Left lung (tissue), 4 donors: ENCODE measurements at regions not wholly inside any gene's neighbourhood (a gene's known extent, or its start where the extent isn't known, plus 50 kb on each side); places are given as distances from the start of the nearest gene placed in this dataset.

Experiments
- ATAC-seq: fragments of 200-7000 bp; cut with Tn5 transposase; one replicate; pipeline ENCODE4 v1.9.1; 2020; ENCODE audit warnings: moderate library complexity
- DNase-seq, 4 donors: peaks; one replicate each; pipeline ENCODE4 v3.0.0-alpha.2; 2013 to 2020
- H3K27ac ChIP-seq, 2 donors: fragments of 200-600 bp; sonication (generic) in 1 of 2; one replicate each; pipeline versions ENCODE4 v1.5.0 to v1.8.0; 2020 to 2021
- H3K27me3 ChIP-seq, 2 donors: fragments of 200-600 bp; sonication (generic) in 1 of 2; one replicate each; pipeline versions ENCODE4 v1.5.0 to v1.8.0; 2020 to 2021
- H3K36me3 ChIP-seq, 2 donors: fragments of 200-600 bp; sonication (generic) in 1 of 2; one replicate each; pipeline versions ENCODE4 v1.5.0 to v1.8.0; 2020 to 2021
- H3K4me1 ChIP-seq, 2 donors: fragments of 200-600 bp; one replicate each; pipeline ENCODE4 v1.8.0; 2021
- H3K4me3 ChIP-seq, 2 donors: fragments of 200-600 bp; sonication (generic) in 1 of 2; one replicate each; pipeline versions ENCODE4 v1.5.0 to v1.8.0; 2020 to 2021; ENCODE audit warnings: mild to moderate bottlenecking in 1 of 2
- H3K9me3 ChIP-seq, 2 donors: fragments of 200-600 bp; sonication (generic) in 1 of 2; one replicate each; pipeline versions ENCODE4 v1.5.0 to v1.8.0; 2020 to 2021
- intact Hi-C, 2 donors: fragments of 100-400 bp; cut with DNase I; formaldehyde crosslinking; loops; one replicate each; pipeline versions ENCODE4 v1.11.2 to v1.14.2; 2022
- TF ChIP-seq, protein P1 (sequence below), 2 donors: fragments of 200-600 bp; sonication (generic) in 1 of 2; IDR thresholded peaks; one replicate each; pipeline versions ENCODE4 v1.5.0 to v1.8.0; 2021; ENCODE audit warnings: antibody characterized with exemption in 2 of 2
- donor health status: DM: no; HTN: yes; CAD: no.
- donor health status: DM: no; HTN: no; CAD: no.

DNA sequence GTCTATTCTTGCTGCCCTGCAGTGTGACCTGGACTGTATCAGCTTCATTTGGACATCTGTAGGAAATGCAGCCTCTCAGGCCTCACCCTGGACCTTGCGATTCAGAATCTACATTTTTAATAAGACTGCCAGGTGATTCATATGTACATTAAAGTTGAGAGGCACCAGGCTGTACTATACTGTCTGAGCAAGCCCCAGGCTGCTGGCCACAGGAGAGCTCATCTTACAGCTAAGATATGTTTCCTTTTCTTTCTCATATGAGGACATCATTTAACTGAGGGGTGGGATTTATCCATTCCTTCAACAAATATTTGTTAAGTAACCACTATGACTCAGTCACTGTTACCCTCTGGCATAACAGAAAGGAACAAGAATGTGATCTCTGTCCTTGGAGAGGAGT lies 78.2 kb upstream of the GCFC2 start:
- no peak for DNase-seq
- TF ChIP-seq, protein P1, sequence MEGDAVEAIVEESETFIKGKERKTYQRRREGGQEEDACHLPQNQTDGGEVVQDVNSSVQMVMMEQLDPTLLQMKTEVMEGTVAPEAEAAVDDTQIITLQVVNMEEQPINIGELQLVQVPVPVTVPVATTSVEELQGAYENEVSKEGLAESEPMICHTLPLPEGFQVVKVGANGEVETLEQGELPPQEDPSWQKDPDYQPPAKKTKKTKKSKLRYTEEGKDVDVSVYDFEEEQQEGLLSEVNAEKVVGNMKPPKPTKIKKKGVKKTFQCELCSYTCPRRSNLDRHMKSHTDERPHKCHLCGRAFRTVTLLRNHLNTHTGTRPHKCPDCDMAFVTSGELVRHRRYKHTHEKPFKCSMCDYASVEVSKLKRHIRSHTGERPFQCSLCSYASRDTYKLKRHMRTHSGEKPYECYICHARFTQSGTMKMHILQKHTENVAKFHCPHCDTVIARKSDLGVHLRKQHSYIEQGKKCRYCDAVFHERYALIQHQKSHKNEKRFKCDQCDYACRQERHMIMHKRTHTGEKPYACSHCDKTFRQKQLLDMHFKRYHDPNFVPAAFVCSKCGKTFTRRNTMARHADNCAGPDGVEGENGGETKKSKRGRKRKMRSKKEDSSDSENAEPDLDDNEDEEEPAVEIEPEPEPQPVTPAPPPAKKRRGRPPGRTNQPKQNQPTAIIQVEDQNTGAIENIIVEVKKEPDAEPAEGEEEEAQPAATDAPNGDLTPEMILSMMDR (IDR thresholded peaks at IDR 0.05) = no peak
- Histone ChIP-seq H3K27me3 (no peaks in the 10 kb centered on the region), H3K36me3 (no peaks in the 10 kb centered on the region), H3K4me3 (no peak overlapping the region), H3K4me1 (no peaks in the 10 kb centered on the region), H3K9me3 (no peaks in the 10 kb centered on the region), H3K27ac (no peak overlapping the region)
- no peak for ATAC-seq
- intact Hi-C loops = no loop called here

DNA sequence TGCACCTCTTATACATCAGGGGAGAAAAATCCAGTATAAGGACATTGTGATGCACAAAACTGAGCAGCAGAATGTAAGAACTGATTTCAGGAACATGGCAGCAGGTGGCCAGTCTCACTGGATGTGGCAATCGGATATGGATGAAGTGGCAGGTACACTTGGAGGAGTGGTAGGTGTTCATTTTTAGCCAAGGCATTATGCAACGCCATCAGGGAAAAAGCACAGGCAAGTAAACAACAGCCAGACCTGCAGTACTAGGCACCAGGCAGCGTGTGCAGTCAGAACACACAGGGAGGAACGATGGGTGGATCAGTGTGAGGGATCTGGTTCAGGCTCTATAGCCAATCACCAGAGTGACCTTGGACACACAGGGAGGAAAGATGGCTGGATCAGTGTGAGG lies 77.4 kb upstream of the GCFC2 start:
- DNase-seq = peak in 1 of 4 donors; percentile 36
- Histone ChIP-seq H3K4me1 (no peaks in the 10 kb centered on the region), H3K27ac (no peak overlapping the region), H3K9me3 (no peaks in the 10 kb centered on the region), H3K36me3 (no peaks in the 10 kb centered on the region), H3K4me3 (no peak overlapping the region), H3K27me3 (no peaks in the 10 kb centered on the region)
- intact Hi-C loops = no loop called here
- TF ChIP-seq, protein P1 (IDR thresholded peaks at IDR 0.05) = no peak
- ATAC-seq = peak; percentile 88

DNA sequence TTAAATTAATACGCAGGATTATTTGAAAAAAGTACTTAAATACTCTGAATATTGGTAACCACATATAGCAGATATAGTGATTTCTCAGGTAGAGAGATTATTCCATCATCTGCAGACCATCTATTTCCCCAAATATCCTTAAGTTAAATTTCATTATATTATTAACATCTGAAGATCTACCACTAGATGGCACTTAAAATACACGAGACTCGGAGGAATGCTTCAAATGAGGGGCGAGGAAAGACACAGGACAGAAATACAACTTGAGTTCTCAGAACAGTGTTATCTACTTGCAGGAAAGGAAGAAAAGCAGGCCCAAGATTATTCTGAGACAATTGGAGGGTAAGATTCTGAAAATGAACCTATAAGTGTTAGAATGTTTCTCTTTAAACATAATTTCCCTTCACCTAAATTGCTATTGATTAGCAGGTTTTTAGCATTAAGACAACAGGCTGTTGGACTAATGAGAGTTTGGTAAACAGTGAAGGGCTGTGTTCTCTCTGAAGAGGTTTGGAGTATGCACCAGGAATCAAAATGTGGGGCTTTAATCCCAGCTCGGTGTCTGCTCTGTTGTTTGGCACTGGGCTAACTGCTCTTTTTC lies 76.9 kb upstream of the GCFC2 start:
- Histone ChIP-seq H3K4me3 (no peak overlapping the region), H3K9me3 (no peaks in the 10 kb centered on the region), H3K27ac (no peak overlapping the region), H3K4me1 (no peaks in the 10 kb centered on the region), H3K27me3 (no peaks in the 10 kb centered on the region), H3K36me3 (no peaks in the 10 kb centered on the region)
- TF ChIP-seq, protein P1 (IDR thresholded peaks at IDR 0.05) = peak in 1 of 2 donors; percentile 39
- DNase-seq (peak in 2 of 4 donors; percentile 36 to 55), ATAC-seq (peak; percentile 72)
- intact Hi-C loops = no loop called here

DNA sequence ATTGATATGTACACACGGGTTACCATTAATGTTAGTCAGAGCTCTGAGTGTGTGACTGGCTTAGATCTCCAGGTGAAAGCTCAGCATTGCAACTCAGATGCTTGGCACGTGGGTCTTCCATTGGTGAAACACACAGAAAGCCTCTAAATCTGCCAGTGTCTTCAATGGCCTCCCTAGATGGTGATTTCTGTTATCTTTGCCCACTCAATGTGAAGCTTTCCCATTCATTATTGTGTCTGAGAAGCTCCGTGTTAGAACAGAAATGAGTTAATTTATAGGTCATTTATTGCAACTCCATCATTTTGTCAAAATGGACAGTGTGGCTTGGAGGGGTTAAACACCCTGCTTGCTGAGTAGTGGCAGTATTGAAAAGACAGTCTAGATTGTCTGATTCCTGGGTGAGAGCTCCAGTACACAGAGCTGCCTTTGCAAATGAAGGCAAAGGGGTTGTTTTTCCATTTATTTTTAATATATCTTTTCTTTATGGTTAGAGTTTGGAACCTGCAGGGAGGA lies 64.7 kb upstream of the GCFC2 start:
- no peaks in the 10 kb centered on the region for H3K36me3 ChIP-seq
- ATAC-seq (no peak), DNase-seq (no peak)
- no peaks in the 10 kb centered on the region for H3K4me1 ChIP-seq
- H3K27me3 ChIP-seq = no peaks in the 10 kb centered on the region
- TF ChIP-seq, protein P1 (IDR thresholded peaks at IDR 0.05) = no peak
- H3K9me3 ChIP-seq = no peaks in the 10 kb centered on the region
- intact Hi-C loops = no loop called here
- H3K27ac ChIP-seq = no peak overlapping the region
- no peak overlapping the region for H3K4me3 ChIP-seq

DNA sequence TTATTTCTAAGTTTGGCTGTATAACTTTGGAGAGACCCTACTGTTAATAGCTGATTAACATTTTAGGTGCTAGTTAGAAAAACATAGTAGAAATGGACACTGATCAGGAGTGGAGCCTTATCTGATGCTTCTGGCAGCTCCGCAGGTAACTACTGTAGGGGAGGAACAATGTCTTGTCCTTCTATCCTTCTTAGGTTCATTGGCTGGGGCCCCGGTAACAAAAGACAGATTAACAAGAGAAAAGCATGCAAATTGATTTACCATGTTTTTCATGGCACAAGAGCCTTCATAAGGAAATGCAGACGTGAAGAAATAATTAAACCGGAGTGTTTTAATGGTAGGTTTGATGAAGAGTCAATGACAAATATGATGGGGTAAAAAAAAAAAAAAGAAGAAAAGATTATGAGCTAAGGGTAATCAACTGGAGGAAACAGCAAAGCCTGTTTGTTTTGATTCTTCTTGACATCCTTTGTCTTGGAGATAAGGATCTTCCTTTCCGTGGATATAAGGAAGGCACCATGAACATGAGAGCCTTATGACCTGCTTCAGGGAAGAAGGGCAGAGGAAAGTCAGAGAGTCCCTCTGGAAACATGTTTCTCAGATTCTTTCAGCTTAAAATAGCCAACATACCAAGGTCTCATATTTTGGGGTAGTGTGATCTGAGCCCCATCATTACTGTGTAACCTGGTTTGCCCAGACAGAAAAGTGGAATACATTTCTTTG lies 62.4 kb upstream of the GCFC2 start:
- Histone ChIP-seq H3K4me3 (no peak overlapping the region), H3K9me3 (no peaks in the 10 kb centered on the region), H3K27ac (no peak overlapping the region), H3K4me1 (no peaks in the 10 kb centered on the region), H3K36me3 (no peaks in the 10 kb centered on the region), H3K27me3 (no peaks in the 10 kb centered on the region)
- DNase-seq (no peak), ATAC-seq (no peak)
- TF ChIP-seq, protein P1 (IDR thresholded peaks at IDR 0.05) = no peak
- intact Hi-C loops = no loop called here
